SK-N-SH (cell line): ENCODE measurements at regions not wholly inside any gene's neighbourhood (a gene's known extent, or its start where the extent isn't known, plus 50 kb on each side); places are given as distances from the start of the nearest gene placed in this dataset.

Experiments used
- CTCF ChIA-PET: fragments of 300-600, 350-600 bp; formaldehyde crosslinking; extraction: SDS; loops from one replicate; lab custom pipeline; 2021; lab: Yijun Ruan, JAX
- POLR2A ChIA-PET: fragments of 350-600 bp; sonication (Branson Sonifier 250); formaldehyde crosslinking; extraction: SDS; loops from one replicate; lab custom pipeline; 2020; ENCODE audit warnings: antibody characterized with exemption, inconsistent platforms; lab: Yijun Ruan, JAX
- DNase-seq: peaks from one replicate; pipeline ENCODE4 v3.0.0; 2012
- H2AFZ ChIP-seq: fragments of 200-600 bp; sonication (generic); 2 replicates; pipeline ENCODE4 v1.8.1; 2016; ENCODE audit warnings: antibody characterized with exemption, mild to moderate bottlenecking, low read depth
- H3F3A ChIP-seq: fragments of 200-600 bp; sonication (generic); replicated peaks from 2 replicates; pipeline ENCODE3; 2016; ENCODE audit warnings: antibody characterized with exemption, mild to moderate bottlenecking; ENCODE audit not compliant: insufficient read depth
- H3K27ac ChIP-seq, 2 experiments: fragments of 200-500 bp in 1 of 2; fragments of 200-600 bp in 1 of 2; sonication (Bioruptor generic) in 1 of 2; sonication (generic), shearing (Covaris generic) in 1 of 2; 2 replicates each; pipeline versions ENCODE4 v1.5.1 to v1.6.1; 2014 to 2016; ENCODE audit warnings: low read depth in 2 of 2, inconsistent platforms in 1 of 2, low read length in 1 of 2, mild to moderate bottlenecking in 1 of 2, mixed read lengths in 1 of 2
- H3K27me3 ChIP-seq: fragments of 200-600 bp; sonication (generic), shearing (Covaris generic); 2 replicates; pipeline ENCODE4 v1.6.1; 2016; ENCODE audit warnings: mixed run types; ENCODE audit not compliant: insufficient read depth
- H3K36me3 ChIP-seq, 2 experiments: fragments of 200-500 bp in 1 of 2; fragments of 200-600 bp in 1 of 2; sonication (Bioruptor generic) in 1 of 2; sonication (generic) in 1 of 2; replicated peaks in 1 of 2; 2 replicates each; pipeline versions ENCODE3 to v1.5.1; 2014 to 2016; ENCODE audit warnings: low read length in 1 of 2, mild to moderate bottlenecking in 1 of 2; ENCODE audit not compliant: insufficient read depth in 2 of 2, control insufficient read depth in 1 of 2
- H3K4me1 ChIP-seq, 2 experiments: fragments of 200-500 bp in 1 of 2; fragments of 200-600 bp in 1 of 2; sonication (Bioruptor generic) in 1 of 2; sonication (generic), shearing (Covaris generic) in 1 of 2; 2 replicates each; pipeline versions ENCODE4 v1.5.1 to v1.6.1; 2014 to 2016; ENCODE audit warnings: low read depth in 1 of 2, low read length in 1 of 2, mixed run types in 1 of 2; ENCODE audit not compliant: insufficient read depth in 2 of 2, control insufficient read depth in 1 of 2
- H3K4me2 ChIP-seq: fragments of 200-600 bp; sonication (generic), shearing (Covaris generic); 2 replicates; pipeline ENCODE4 v1.6.1; 2017; ENCODE audit warnings: mixed run types
- H3K4me3 ChIP-seq, 2 experiments: fragments of 200-500 bp in 1 of 2; fragments of 200-600 bp in 1 of 2; sonication (Bioruptor generic) in 1 of 2; sonication (generic), shearing (Covaris generic) in 1 of 2; 2 replicates each; pipeline versions ENCODE4 v1.5.1 to v1.8.1; 2014 to 2016; ENCODE audit warnings: low read depth in 2 of 2, inconsistent platforms in 1 of 2, low read length in 1 of 2, mild to moderate bottlenecking in 1 of 2, mixed read lengths in 1 of 2, moderate library complexity in 1 of 2
- H3K79me2 ChIP-seq: fragments of 200-600 bp; sonication (generic); 2 replicates; pipeline ENCODE4 v1.8.1; 2017; ENCODE audit warnings: mild to moderate bottlenecking; ENCODE audit not compliant: insufficient read depth
- H3K9ac ChIP-seq: fragments of 200-600 bp; sonication (generic); 2 replicates; pipeline ENCODE4 v1.6.1; 2017; ENCODE audit warnings: mixed run types
- H3K9me2 ChIP-seq: fragments of 200-600 bp; sonication (generic); 2 replicates; pipeline ENCODE4 v1.6.1; 2017; ENCODE audit warnings: mixed run types
- H3K9me3 ChIP-seq: fragments of 200-600 bp; sonication (generic); 2 replicates; pipeline ENCODE4 v1.6.1; 2017; ENCODE audit warnings: mixed run types, mild to moderate bottlenecking, moderate library complexity
- H4K20me1 ChIP-seq: fragments of 200-600 bp; sonication (generic); 2 replicates; pipeline ENCODE4 v1.6.1; 2017; ENCODE audit warnings: mild to moderate bottlenecking, mixed run types; ENCODE audit not compliant: insufficient read depth
- CTCF ChIP-seq: fragments of 200-600 bp; sonication (generic); IDR thresholded peaks from 2 replicates; pipeline ENCODE4 v1.6.1; 2017; ENCODE audit warnings: antibody characterized with exemption, mild to moderate bottlenecking, moderate library complexity
- RAD21 ChIP-seq: IDR thresholded peaks from 2 replicates; pipeline ENCODE4 v1.6.1; 2012; ENCODE audit warnings: mild to moderate bottlenecking, low read length
- REST ChIP-seq: IDR thresholded peaks from 2 replicates; pipeline ENCODE4 v1.6.1; 2012; ENCODE audit warnings: mild to moderate bottlenecking, low read depth, low read length, moderate library complexity
- SMC3 ChIP-seq: IDR thresholded peaks from 2 replicates; pipeline ENCODE4 v1.6.1; 2012; ENCODE audit warnings: low read depth, low read length, improper control_type of control experiment
- TAF1 ChIP-seq: IDR thresholded peaks from 2 replicates; pipeline ENCODE4 v1.6.1; 2012; ENCODE audit warnings: low read depth, mild to moderate bottlenecking, low read length, moderate library complexity, borderline replicate concordance
- WGBS: methylation state at CpG from one replicate; pipeline ENCODE4 v1.1.6; 2017; ENCODE audit warnings: low lambda C conversion rate; 5-methylcytosine and 5-hydroxymethylcytosine counted together

- no peak overlapping the region for H3K4me2 ChIP-seq
- H3K9me2 ChIP-seq = no peaks in the 10 kb centered on the region
- H3K4me1 ChIP-seq = no peaks in the 10 kb centered on the region
- no peak overlapping the region for H3K4me3 ChIP-seq
- no peak for TF ChIP-seq REST
- H2AFZ ChIP-seq = no peak overlapping the region
- CTCF ChIA-PET = interaction anchor here (1.3 to 1.4 kb wide), 2 partner anchors 12 to 14 kb away, joined by 3 to 4 read pairs; no protein-coding TSS in a partner anchor
- H3K9me3 ChIP-seq = no peaks in the 10 kb centered on the region
- H3K79me2 ChIP-seq = no peaks in the 10 kb centered on the region
- H3K27me3 ChIP-seq = no peaks in the 10 kb centered on the region; the same call in 1 of the 2 replicates
- H3K27ac ChIP-seq = no peak overlapping the region
- POLR2A ChIA-PET = no interaction called here
- H3K36me3 ChIP-seq = no peaks in the 10 kb centered on the region
- no peak for DNase-seq
- no peaks in the 10 kb centered on the region for H4K20me1 ChIP-seq
- WGBS = 25% methylated on average over 2 of the region's 2 CpGs
- H3F3A ChIP-seq = no peaks in the 10 kb centered on the region
- no peak overlapping the region for H3K9ac ChIP-seq
These were observed 87.8 kb upstream of the DYNC1I1 start for GRCh38 chr7:95684505-95684904.

- H2AFZ ChIP-seq = no peak overlapping the region
- CTCF ChIA-PET = interaction anchor here (0.7 to 5.6 kb wide), 8 partner anchors 9 to 172 kb away, joined by 3 to 39 read pairs (median 4); no protein-coding TSS in a partner anchor
- H3K9ac ChIP-seq = no peak overlapping the region
- no peak overlapping the region for H3K27ac ChIP-seq
- TF ChIP-seq CTCF (peak; percentile 60), SMC3 (peak; percentile 28), TAF1 (no peak), RAD21 (peak; percentile 37)
- WGBS = 13% methylated on average over 2 of the region's 2 CpGs
- H3K4me1 ChIP-seq = no peaks in the 10 kb centered on the region
- H4K20me1 ChIP-seq = no peaks in the 10 kb centered on the region
- no peak overlapping the region for H3K4me2 ChIP-seq
- H3K79me2 ChIP-seq = no peaks in the 10 kb centered on the region
- no peak for DNase-seq
- POLR2A ChIA-PET = no interaction called here
- no peaks in the 10 kb centered on the region for H3F3A ChIP-seq
- no peaks in the 10 kb centered on the region; the same call in 1 of the 2 replicates for H3K27me3 ChIP-seq
- H3K9me2 ChIP-seq = no peaks in the 10 kb centered on the region
- no peaks in the 10 kb centered on the region for H3K36me3 ChIP-seq
- H3K9me3 ChIP-seq = no peaks in the 10 kb centered on the region
- no peak overlapping the region for H3K4me3 ChIP-seq
These were observed 87.7 kb upstream of the PDK4 start for GRCh38 chr7:95684037-95684436.
